Kidney tubule cell (primary cell): ENCODE measurements at regions not wholly inside any gene's neighbourhood (a gene's known extent, or its start where the extent isn't known, plus 50 kb on each side); places are given as distances from the start of the nearest gene placed in this dataset.
"Not testable (repeated sequence)": the region's sequence is repeated elsewhere in the genome, so short reads cannot be mapped to it uniquely, and the experiment has no call there.

Source experiments
- DNase-seq: peaks from one replicate; pipeline ENCODE4 v3.0.0-alpha.2; 2018; ENCODE audit warnings: low spot score

DNA sequence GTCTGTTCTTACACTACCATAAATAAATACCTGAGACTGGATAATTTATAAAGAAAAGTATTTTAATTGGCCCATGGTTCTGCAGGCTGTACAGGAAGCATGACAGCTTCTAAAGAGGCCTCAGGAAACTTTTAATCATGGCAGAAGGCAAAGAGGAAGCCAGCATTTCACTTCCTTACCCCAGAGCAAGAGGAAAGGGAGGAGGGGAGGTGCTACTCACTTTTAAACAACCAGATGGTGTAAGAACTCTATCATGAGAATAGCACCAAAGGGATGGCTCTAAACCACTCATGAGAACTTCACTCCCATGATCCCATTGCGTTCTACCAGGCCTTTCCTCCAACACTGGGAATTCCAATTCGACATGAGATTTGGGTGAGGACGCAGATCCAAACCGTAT is 344.4 kb upstream of the SLC39A10 start:
- DNase-seq: no peak

DNA sequence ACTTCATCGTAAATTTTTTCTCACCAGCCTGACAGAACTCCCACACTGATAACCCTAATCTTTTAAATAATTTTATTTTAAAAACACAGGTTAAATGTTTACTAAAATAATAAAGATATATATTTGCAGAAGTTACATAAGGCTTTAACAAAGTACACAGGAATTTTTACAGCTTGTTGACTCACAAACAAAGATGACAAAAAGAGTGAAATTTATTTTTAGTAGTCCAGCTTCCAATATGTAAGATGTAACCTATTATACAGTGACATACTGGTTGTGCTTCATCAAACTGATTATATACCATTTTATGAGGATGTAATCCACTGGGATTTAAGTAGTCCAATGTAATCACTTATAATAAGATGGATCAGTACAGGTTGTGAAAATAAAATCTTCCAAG is 348.9 kb upstream of the SLC39A10 start:
- no peak for DNase-seq

DNA sequence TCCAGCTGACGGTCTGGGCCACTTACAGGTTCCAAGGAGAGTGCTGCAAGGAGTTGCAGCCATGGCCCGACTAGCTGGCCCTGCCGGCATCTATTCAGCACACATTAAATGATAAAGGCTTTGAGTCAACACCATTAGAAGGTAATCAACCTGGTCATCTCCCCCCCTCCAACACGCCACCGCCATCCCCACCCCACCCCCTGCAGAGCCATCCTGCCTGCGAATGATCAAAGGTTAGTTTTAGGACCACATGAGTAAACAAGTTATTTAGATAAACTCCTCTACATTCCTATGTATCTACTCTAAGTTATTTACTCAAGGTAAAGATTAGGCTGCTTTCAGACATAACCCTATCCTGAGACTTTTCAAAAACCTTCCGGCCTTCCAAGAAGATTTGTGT is 349.3 kb upstream of the SLC39A10 start:
- no peak for DNase-seq

DNA sequence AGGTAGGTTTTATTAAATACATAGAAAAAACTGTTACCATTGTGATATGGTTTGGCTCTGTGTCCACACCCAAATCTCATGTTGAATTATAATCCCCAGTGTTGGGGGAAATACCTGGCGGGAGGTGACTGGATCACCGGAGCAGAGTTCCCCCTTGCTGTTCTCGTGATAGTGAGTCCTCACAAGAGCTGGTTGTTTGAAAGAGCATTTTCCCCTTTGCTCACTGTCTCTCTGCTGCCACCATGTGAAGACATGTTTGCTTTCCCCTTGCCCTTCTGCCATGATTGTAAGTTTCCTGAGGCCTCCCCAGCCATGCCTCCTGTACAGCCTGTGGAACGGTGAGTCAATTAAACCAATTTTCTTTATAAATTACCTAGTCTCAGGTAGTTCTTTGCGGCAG is 352.7 kb upstream of the SLC39A10 start:
- DNase-seq: peak; percentile 32

DNA sequence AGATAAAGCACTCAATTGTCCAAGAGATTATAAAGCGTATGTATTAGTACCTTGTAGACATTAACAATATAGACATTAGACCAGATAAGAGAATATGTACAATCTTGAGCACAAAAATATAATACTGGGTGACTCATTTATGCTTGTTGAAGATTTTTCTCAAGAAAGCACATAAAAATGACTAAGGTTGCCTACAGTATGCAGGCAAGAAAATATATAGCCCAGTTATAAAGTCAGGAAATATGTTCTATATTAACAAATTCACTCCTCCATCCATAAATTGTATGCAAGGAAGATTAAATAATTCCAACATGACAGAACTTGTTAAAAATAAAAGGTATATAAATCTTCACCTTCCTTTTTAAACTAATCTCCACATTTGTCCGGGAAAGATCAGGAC is 356.4 kb upstream of the SLC39A10 start:
- DNase-seq: no peak

DNA sequence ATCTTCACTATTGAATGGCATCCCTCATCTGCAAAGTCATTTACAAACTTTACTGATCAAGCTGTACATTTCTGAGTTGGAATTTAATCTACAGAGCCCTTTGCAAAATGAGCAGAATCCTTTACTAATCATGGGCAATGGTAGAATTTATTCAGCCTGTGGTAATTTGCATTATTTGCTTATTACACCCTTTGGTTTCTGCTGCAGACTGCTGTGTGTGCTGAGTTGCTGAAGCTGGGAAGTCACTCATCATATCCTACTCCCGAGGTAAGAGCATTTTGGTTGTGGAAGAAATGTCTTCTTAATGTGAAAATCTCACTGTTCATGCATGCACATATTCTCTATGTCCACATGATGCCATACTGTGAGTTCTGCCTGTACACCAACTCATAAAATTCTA is 357.4 kb upstream of the SLC39A10 start:
- no peak for DNase-seq

DNA sequence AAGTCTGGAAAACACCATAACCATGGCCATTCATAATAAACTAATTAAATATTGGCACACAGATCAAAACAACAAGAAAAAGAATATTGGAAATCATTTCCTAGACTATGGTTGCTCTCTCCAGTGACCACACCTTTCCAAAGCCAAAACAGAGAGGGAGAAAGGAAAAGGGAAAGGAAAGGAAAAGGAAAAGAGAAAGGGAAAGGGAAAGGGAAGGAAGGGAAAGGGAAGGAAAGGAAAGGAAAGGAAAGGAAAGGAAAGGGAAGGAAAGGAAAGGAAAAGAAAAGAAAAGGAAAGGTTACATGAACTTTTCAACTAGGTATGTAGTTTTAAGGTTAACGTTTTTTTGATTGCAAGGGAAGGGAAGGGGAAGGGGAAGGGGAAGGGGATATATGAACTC is 360.5 kb upstream of the SLC39A10 start:
- no peak for DNase-seq

DNA sequence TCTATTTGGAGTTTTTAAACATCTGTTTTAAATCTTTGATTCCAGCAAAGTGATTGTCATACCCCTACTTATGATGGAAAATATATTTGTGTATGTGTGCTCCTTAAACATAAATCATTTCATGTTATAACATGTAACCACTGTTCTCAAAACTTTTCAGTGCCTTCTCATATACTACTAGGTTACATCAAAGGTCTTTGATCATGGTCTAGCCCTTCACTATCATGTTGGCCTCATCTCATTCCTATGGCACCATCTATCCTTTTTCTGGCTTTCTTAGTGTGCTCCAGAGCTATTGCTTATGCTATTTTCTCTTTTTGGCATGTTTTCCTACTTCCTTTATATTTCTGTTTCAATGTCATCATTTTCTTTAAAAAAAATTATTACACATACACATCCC is 367.9 kb upstream of the SLC39A10 start:
- DNase-seq: no peak

DNA sequence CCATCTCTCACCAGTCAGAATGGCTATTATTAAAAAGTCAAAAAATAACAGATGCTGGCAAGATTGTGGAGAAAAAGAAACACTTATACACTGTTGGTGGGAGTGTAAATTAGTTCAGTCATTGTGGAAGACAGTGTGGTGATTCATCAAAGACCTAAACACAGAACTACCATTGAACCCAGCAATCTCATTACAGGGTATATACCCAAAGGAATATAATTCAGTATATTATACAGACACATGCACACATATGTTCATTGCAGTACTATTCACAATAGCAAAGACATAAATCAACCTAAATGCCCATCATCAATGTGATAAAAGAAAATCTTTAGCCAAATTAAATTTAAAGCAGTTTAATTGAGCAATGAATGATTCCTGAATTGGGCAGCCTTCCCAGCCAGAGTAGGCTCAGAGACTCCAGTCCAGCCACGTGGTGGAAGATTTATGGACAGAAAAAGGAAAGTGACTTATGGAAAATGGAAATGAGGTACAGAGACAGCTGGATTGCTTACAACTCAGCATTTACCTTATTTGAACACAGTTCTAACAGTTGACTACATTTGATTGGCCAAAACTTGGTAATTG is 377.1 kb upstream of the SLC39A10 start:
- no peak for DNase-seq

DNA sequence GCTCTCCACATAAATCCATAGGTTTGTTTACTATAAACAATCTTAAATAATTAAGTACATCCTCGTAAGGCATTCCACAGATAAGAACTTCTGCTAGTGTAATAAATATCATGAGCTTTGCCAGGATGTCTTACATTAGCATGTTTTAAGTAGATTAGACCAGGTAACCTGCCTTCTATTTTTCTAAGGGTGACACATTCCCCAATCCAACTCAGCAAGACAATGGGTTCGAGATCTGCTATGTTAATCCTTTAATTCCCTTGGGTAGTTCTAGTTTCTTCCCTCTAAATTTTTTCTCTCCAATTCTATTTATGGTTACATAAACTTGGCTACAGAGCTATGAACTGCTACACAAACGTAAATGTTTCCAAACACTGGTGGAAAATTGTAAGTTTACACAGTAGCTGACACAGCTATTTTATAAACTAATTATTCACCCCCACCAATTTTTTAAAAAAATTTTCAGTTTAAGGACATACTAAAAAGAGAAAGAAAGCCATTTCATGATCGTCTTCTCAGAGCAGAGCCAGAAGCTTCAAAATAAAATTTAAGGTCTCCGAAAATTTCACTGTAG is 386.5 kb upstream of the SLC39A10 start:
- no peak for DNase-seq

DNA sequence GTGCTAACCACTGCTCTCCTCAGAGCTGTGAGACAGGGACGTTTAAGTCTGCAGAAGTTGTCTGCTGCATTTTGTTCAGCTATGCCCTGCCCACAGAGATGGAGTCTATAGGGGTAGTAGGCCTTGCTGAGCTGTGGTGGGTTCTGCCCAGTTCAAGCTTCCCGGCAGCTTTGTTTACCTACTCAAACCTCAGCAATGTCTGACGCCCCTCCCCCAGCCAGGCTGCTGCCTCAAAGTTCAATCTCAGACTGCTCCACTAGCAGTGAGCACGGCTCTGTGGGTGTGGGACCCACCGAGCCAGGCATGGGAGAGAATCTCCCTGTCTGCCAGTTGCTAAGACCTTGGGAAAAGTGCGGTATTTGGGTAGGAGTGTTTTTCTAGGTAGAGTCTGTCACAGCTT is 387.8 kb upstream of the SLC39A10 start:
- no peak for DNase-seq

DNA sequence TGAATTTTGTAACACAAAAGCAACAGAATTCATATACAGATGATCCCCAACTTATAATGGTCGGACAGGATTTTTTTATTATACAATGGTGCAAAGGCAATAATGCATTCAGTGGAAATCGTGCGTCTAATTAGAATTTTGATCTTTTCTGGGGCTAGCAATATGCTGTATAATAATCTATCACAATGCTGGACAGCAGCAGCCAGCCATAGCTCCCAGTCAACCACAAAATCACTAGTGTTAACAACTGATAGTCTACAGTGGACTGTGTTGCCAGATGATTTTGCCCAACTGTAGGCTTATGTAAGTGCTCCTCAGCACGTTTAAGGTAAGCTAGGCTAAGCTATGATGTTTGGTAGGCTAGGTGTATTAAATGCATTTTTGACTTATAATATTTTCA is 399.0 kb upstream of the SLC39A10 start:
- no peak for DNase-seq

DNA sequence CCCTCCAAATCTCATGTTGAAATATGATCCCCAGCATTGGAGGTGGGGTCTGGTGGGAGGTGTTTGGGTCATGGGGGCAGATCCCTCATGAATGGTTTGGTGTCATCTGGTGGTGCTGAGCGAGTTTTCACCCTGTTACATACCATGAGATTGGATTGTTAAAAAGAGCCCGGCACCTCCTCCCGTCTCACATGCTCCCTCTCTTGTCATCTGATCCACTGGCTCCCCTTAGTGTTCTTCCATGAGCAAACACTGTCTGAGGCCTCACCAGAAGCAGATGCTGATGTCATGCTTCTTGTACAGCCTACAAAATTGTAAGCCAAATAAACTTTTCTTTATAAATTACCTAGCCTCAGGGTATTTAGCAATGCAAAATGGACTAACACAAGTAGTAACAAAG is 405.0 kb upstream of the SLC39A10 start:
- peak; percentile 43 for DNase-seq

DNA sequence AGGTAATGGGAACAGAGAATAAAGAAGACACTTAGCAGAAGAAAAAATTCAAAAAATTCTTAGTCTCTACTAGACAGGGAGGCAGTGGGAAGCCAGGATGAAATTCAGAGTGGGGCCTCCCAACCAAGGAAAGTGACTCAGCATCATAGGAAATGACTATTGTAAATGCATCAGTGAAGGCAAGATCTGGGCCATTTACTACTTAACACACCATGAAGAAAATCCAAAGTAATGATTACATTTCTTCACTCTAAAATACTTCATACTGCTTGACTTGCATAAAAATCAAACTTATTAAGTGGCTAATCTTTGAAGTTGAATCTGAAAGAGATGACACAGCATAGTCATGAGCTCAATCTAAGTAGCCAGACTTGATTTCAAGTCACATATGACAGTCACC is 405.8 kb upstream of the SLC39A10 start:
- DNase-seq: peak; percentile 88

DNA sequence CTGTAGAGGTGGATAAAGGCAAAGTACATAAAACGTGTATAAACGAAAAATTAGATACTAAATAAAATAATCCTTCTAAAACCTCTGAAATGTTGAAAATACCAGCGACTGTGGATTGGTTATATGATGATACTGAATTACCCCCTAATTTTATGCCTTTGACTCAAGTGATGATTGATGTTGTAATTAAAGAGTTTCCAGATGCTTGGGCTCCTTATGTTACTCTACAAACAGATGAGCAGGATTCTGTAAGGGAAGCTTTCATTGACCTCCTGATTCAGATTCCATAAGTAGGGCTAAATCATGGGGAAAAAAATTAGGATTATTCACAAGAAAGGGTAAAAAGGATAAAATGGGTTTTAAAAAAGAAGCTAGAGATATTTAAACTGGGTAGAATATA is 418.2 kb upstream of the SLC39A10 start:
- no peak for DNase-seq

DNA sequence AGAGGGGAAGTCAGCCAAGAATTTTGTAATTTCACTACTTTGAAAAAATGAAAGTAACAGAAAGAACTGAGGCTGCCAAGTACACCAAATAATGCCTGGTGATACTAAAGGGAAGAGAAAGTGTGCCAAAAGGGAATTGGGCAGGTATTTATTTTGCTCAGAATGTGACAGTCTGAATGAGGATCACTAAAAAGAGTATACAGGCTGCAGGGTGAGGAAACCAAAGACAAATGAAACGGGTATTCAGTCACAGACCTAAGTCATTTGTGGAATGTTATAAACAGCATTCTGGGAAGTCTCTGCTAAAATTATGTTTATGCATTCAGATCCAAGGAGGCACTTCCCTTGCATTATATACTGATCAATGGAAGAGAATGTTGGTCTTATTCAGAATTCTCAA is 418.6 kb upstream of the SLC39A10 start:
- no peak for DNase-seq

DNA sequence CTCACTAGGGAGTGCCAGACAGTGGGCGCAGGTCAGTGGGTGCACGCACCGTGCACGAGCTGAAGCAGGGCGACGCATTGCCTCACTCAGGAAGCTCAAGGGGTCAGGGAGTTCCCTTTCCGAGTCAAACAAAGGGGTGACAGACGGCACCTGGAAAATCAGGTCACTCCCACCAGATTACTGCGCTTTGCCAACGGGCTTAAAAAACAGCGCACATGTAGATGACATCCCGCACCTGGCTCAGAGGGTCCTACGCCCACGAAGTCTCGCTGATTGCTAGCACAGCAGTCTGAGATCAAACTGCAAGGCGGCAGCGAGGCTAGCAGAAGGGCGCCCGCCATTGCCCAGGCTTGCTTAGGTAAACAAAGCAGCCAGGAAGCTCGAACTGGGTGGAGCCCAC is 428.5 kb upstream of the SLC39A10 start:
- not testable (repeated sequence) for DNase-seq

DNA sequence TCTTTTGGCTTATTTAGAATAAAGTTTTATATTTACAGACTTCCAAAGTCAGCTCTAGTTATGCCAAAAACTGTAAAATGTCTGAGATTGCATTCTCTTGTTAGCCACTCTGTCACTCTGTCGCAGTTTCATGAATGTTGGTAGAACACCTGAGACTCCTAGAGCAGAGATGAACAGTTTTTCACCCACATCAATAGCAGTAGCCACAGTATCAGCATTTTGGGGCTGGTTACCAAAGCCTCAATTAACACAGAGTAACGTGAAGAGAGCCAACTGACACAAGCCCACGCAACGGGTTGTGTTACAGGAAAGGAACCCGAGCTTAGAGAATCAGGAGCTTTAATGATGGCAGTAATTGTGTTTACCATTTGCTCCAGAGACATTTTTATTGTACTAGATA is 443.0 kb upstream of the SLC39A10 start:
- no peak for DNase-seq

DNA sequence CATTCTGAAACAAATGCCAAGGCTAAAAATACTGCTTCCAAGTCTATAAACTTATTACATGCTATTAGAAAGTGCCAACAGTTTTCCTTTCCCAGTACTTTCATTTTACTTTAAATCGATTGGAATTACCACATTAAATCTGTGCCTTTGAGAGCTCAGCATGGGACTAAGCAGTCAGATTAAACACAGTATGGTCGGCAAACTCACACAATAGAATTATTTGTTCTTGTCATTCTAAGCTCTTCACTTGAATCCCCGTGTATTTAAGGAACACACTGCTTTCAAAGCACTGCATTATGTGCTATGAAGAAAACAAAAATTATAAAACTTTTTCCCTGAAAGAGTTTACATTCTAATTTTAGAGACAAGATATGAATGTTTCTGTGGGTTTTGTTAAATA is 444.4 kb upstream of the SLC39A10 start:
- DNase-seq: no peak

DNA sequence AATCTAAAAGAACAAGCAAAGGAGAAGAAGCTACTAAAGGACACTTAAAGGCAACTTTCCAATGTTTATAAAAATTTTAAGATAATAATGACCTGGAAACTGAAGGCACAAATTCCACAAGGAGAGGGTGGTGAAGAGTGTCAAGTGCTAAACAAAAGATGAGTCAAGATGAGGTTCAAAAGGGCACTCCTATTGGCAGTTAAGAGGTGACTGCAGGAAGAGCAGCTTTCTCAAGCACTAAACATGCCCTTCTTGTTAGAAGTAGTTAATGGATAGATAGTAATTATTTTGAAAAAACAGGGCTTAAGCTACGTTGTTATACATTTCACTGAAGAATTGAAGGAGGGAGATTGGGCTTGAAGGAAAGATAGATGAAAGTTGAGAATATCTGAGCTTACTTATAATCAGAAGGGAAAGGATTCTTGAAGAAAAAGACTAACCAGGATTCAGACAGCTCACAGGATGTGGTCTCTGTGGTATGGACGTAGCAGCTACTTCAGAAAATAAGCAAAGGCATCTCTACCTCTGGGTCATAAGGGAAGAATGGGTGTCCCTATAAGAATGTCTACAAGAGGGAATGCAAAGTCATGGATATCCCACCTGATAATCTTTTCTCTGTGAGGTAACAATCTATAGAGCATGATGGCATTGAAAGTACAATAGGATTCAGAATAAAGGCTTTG is 454.7 kb upstream of the SLC39A10 start:
- DNase-seq: peak; percentile 63

DNA sequence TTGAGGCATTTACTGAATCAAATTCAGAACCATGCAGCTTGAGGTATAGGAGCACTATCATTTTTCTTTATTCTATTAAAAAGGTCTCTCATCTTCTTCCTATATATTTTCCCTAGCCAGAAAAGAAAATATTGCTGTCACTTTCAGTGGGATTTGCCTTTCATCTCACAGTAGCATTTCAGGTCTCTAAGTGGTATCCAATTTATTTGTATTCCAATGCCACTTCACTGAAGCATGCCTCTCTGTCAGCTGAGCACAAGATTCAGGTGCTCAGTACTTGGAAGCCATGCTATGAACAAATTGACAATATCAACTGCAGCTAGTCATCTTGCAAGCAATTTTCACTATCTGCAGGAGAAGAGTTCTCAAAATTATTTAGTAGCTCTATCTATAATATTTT is 457.2 kb upstream of the SLC39A10 start:
- DNase-seq: no peak

DNA sequence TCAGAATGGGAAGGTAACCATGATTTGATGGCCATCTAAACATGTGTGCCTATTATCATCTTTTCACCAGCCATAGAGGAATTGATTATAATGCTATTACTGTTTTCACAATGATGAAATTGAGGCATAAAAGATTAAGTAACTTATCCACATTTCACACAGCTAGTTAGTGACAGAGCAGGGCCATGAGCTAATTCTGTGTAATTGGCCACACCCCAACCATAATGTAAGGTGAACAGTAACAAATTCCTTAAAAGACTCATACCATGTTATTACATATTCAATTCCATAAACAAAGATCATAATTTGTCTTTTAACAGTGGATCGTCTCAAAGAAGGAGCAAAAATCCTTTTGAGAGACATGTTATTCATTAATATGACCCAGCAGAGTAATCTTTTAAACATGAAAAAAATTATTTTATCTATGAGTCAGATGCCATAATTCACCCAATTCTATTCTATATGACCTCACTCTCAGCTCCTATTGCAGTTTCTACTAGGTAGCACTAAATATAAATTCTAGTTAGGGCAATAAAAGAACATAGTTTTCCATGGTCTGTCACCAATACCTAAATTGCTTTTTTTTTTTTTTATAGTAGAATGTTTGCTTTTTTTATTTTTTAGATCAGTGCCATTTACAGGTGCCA is 475.8 kb upstream of the SLC39A10 start:
- DNase-seq: no peak

DNA sequence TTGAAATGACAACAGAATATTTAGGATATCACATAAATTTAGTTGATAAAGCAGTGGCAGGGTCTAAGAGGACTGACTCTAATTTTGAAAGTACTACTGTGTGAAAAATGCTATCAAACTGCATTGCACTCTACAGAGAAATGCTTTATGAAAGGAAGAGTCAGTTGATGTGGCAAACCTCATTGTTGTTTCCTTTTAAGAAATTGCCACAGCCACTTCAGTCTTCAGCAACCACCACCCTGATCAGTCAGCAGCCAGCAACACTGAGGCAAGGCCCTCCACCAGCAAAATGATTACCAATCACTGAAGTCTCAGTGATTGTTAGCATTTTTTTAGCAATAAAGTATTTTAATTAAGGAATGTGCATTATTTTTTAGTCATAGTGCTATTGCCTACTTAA is 488.7 kb upstream of the SLC39A10 start:
- DNase-seq: no peak

DNA sequence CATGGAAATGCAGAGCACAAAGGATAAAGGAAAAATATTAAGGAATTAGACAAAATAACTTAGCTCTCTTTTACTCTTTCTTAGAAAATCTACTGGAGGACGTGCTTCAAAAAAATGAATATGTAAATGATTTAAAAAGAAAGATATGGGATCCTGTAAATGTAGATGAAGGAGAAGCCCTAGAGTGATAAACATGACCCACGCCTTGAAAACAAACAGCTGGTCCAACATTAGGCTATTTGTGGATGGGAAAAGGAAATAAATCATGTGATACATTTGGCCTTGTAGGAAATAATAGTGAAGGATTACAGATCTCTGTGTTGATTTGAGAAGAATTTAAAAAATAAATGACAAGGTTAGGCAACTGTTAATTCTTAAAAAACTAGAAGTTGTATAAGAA is 492.1 kb upstream of the SLC39A10 start:
- DNase-seq: no peak
